Dedifferentiated amniotic fluid mesenchymal stem cell (primary cell): ENCODE measurements at regions not wholly inside any gene's neighbourhood (a gene's known extent, or its start where the extent isn't known, plus 50 kb on each side); places are given as distances from the start of the nearest gene placed in this dataset.
"Not testable (repeated sequence)": the region's sequence is repeated elsewhere in the genome, so short reads cannot be mapped to it uniquely, and the experiment has no call there.

ENCODE experiments used
- DNase-seq: peaks from one replicate; pipeline ENCODE4 v3.0.0-alpha.2; 2016; ENCODE audit errors: extremely low spot score

DNA sequence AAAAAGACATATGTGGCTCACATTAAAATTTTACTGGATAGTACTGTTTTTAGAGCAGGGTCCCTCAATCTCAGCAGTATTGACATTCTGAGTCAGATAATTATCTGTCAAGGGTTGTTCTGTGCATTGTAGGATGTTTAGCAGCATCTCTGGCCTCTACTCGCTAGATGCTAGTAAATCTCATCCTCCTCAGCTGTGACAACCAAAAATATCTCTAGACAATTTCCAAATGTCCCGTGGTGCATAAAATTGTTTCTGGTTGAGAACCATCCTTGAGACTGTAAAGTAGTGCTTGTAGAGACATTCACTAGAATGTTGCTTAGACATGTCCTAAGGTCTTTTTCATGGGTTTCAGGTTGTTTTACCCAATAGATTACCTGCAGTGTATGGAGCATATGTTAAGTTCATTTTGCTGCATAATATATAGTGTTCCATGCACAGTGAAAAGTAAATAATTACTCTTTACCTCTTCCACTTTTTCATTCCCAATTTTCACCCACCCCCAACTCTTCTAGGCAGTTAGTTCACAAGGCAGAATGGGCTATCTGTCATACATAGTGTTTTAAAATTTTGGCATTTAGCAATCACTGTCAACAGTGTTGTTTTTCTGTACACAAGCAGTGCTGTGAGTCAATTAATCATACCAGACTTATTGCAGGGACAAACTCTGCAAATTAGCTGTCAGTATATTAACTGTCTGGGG, 200.2 kb upstream of the SLC38A2 start:
- DNase-seq = no peak

DNA sequence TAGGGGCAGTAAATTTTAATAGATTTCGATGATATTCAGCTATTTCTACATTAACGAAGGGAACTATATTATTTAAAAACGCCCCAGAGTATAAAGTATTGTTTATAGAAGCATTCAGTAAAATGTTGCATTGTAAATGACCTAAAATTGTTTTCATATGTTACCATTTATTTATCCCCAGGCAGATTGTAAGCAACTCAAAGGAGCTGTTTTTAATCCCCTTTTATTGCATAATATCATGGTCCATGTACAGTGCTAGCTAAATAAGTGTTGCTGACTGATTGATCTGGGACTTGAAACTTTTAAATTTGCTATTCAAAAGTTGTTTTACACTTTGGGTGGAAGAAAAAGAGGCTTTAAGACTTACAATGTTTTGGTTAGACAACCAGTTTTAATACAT, 199.0 kb upstream of the SLC38A2 start:
- DNase-seq = no peak

DNA sequence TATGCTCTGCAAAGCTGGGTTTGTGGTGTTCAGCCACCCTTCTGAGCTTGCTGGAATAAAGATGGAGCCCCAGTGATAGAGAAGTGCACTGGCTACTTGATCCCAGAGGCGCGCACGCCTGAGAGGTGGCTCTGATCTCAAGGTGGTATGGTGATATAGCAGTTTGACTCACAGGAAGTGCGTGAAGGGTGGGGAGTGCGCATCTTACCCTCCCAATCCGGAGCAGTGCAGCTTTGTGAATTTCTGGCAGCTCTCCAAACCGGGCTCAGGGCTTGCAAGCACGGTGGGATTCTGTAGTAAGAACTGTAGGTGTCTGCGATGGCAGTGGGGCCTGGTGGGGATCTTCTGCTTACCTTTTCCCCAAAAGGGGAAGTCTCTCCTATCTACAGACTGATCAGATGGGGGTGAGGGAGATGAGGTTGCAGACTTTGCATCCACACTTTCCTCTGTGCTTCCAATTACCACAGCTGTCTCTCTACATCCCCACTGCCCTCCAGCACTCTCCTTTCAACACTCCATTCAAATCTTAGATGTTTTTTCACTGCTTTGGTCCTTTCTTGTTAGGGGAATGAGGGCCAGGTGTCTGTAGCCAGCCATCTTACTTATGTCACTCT, 197.4 kb upstream of the SLC38A2 start:
- DNase-seq = no peak

DNA sequence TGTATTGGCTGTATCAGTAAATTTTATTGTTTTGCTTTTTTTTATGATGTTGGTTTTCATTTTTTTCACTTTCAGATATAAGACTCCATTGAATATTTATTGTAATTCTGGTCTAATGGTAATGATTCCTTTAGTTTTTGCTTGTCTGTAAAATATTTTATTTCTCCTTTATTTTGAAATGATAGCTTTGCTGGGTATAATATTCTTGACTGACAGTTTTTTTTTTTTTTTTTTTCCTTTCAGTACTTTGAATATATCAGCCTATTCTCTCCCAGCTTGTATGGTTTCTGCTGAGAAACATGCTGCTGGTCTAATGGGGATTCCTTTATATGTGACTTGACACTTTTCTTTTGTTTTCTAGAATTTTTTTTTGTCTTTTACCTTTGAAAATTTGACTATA, 195.1 kb upstream of the SLC38A2 start:
- no peak for DNase-seq

DNA sequence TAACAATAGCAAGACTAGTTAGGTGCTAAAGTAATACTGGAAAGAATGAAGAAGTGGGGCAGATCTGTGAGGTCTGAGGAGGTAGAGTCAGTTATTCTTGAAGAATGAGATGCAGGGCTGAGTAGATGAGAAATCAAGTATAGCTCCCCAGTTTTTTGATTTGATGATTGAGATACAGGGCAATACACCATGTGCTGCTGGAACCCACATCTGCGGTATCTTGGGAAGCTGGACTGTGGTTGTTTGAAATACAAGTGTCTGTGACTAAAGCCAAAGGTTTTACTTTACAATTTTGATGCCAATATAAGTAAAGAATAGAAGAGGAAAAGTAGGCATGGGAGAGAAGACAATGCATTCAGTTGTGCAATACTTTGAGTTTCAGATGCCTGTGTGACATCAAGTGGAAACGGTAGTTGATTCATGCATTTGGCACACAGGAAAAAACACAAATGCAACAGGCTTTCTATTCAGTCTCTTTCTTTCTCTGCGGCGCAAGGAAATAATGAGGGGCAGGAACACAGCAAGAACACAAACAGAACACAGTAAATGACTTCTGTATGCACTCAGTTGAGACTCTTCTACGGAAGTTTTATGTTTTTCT, 190.2 kb upstream of the SLC38A2 start:
- DNase-seq = peak; percentile 85

DNA sequence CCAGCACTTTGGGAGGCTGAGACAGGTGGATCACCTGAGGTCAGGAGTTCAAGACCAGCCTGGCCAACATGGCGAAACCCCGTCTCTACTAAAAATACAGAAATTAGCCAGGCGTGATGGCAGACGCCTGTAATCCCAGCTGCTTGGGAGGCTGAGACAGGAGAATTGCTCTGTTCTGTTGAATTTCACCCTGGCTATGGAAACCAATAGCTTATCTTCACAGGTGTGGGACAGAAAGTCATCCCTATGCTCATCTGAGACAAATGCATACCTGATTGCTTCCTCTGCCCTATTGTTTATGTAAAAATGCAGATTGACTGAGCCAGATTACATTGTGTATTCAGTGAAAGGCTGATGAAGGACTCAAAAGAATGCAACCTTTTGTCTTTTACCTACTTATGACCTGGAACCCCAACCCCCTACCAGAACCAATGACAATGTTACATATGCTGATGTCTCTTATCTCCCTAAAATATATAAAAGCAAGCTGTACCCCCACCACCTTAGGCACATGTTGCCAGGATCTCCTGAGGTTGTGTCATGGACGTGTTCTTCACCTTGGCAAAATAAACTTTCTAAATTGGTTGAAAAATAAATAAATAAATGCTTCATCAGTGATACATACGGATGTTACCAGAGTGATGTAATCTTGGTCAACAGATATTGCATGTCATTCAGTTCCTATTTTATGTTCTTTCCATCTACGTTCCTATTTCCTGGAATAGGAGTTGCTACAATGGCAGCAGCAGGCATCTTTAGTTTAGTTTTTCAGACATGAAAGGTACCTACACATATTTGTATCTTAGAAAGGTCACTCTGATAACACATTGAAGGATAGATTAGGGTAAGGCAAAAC, 189.4 kb upstream of the SLC38A2 start:
- DNase-seq = not testable (repeated sequence)

DNA sequence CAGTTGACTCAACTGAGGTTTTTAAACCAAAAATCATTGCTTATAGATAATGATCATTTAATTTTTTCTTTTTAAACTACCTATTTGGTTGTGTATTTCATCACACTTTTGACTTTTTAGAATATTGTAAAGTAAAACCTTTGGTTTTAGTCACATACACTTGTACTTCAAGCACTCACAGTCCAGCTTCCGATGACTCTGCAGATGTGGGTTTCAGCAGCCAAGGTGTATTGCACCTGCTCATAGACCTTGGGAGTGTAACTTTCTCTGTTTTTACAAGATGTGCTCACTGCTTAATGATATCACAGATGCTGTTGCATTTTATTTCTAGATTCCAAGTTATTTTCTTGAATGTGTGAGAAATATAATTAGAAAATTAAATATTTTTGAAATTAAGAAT, 188.3 kb upstream of the SLC38A2 start:
- no peak for DNase-seq

DNA sequence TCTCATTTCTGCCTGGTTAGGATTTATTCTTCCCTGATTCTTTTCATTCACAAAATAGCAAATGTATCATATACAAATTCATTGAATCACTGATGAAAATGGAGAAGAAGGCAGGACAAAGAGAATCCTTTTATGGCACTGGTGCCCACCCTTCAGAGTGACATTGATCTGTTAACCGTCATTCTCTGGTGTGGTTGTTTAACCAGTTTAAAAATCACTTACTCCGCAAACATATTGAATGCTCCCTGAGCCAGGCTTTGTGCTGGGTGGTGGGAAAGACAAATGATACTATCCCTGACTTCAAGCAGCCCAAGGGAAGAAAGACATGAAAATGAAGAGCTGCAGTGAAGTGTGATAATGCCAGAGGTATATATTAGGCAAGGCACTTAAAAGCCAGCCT, 187.5 kb upstream of the SLC38A2 start:
- DNase-seq = no peak

DNA sequence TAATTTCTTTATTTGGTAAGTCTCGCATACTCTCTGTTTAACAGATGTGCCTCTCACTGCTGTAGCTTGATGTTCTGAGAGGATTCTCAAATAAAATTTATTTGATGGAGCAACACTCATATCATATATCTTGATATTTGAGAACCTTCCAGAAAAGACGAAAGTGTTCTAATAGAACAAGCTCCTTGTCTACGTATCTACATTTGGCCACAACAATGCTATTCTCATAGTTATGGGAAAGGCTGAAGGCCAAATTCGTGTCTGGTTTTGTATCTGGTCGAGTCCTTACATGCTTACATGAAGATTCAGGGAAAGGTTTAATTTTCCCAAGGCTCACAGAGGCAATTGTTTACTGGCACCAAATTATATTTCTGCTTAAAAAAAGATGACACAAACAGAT, 186.7 kb upstream of the SLC38A2 start:
- no peak for DNase-seq

DNA sequence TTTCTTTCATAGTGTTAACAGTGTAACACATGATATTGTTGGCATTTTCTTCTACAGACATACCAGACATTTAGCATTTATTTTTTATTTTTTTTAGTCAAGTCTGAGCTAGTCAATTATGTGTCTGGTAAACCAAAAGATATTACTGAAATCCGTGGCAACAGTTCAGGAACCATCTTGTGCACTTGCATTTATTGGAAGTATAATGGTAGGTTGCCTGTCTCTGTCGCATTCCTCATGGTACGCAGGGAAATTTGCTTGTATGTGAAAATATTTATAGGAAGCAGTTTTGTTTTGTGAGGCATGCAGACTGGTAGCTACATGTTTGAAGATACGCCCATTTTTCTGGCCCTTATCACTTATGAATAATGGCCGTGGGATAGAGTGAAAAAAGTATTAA, 186.1 kb upstream of the SLC38A2 start:
- no peak for DNase-seq

DNA sequence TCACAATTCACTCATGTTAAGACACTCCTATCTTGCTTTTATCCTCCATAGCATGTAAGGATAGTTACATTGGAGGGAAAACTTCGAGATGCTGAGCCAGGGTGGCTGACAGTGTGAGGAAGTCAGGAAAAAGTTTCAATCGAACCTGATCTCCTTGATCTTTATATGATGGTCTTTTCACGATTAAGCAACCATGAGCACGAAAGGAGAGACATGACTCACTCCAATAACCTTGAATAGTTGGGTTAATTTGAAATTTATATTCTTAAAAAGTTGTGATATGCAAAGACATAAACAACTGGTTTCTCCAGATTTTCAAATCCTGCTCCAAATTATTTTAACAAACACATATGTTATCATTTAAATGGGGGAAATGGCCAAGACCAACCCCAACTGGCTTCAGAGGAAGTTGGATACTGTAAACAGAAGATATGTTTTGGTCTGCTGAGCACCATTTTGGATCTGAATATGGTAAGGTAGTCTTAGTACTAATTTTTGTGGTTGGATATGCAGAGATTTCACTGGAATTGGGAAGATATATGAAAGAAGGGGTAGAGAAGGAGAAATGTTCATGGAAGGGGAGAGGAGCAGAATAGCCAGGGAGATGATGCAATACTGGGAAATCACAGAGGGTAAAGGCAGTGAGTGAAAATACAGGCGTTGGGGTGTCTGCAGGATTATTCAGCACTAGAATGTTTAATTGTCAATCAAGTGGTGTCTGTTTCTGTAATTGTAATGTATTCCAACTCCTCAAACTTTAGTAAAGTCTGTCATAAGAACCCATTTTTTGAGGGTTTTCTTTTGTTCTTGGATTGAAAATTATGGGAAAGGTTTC, 185.2 kb upstream of the SLC38A2 start:
- peak; percentile 75 for DNase-seq

DNA sequence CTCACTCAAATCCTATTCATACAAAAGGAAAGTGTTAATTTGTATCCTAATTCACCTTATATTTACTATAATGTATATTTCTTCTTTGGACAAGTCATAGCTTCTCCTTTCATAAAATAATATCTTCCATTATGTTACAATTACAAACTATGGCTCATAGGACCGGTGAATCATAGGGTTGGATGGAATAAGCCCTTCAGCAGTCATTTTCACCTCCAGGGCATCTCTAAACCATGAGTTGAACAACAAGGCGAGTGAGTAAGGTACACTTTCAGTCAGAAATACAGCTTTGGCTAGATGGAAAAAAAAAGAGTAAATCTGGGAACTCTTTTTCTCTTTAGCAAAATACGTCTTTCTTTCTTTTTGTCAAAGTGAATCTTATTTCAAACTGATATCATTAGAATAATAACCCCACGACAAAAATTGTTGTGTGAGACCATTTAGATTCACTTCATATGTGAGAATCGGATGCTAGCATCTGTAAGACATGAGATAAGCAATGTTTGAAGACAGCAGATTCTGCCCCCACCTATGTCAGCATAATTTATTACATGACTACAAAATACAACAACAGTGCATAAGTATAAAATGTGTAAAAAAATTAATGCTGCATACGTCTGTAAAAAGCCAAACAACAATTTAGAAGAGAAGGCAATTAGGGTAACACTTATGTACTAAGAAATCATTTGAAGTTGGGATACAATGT, 184.4 kb upstream of the SLC38A2 start:
- DNase-seq = peak; percentile 73

DNA sequence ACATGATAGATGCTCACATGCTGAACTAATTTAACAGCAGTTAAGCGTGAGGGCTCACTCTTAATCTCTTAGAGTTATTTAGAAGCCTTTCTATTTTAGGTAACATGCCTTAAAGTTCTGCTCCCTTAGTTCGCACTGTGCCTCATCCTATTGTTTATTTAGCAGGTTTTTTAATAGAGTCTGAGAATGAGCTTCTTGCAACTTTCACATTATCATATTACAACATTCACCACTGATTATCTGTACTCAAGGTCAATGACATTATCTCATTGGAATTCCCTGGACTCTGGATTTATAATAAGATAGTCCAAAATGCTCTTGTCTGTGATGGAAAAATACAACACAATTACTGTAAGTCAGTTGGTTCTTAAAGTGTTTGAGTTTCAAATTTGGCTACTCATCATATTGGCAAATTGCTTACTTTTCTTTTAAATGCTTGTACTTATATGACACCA, 183.6 kb upstream of the SLC38A2 start:
- peak; percentile 77 for DNase-seq

DNA sequence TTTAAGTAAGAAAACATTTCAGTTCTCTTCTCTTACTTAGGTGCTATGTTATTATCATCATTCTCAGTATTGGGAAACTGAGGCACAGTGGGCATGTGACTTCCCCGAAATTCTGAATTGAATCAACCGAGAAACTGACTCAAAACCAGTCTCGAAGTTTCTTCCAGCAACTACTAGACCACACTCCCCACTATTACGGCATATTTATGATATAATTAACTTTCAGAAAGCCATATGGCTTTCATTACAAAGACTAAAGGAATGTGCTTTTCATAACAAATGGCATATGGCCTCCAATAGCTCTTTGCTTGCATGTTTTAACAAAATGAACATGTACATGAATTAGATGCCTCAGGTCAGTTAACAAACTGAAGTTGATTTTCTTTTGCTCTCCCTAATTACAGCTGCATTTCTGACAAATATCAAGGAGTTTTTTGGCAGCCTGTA, 182.9 kb upstream of the SLC38A2 start:
- peak; percentile 83 for DNase-seq

DNA sequence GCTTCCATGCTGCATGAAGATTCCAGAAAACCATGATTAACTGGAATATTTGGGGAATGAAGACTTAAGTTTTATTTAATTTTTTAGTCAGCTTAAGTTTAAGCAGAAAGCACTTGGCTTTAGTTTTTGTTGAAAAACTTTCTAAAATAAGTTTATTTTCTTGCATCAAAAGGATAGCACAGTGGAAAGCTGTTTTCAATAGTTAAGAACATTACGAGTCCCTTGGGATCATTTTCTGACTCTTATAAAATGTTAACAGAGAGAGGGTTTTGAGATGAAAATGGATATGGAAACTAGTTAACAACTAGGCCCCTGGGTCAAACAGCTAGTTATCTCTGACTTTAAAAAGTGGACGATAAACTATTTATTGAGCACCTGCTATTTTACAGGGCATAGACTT, 181.9 kb upstream of the SLC38A2 start:
- no peak for DNase-seq

DNA sequence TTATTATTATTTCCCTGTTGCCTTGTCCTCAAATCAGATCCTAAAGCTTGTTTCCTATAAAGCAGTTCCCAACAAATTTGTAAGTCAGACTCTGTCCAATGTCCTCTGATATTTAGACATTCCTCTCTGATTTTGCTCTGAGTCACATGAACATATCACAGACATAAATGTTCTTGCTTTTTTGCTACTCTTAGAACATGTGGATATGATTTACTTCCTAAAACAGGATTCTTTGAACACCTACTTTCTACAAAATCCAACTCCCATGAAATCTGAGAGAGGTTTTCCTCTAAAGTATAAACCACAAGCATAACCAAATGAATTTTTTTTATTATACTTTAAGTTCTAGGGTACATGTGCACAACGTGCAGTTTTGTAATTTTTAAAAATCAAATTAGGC, 181.3 kb upstream of the SLC38A2 start:
- peak; percentile 86 for DNase-seq

DNA sequence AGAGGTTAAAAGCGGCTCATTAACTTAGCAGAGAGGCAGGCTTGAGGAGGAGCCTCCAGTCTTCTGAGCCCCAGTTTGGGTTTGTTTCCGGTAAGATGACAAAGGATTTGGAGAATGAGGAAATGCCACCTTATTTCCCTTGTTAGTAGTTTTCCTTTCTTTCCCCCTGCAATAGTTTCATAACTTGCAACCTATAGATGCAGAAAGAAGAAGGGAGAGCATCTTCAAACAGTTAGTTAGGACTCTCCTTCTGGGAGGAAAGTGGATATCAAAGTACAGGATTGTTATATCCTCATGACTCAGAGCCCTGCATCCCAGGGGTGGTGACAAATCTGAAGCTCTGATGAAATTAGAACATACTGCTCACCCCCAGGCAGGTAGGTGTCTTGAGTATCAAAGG, 180.7 kb upstream of the SLC38A2 start:
- peak; percentile 52 for DNase-seq

DNA sequence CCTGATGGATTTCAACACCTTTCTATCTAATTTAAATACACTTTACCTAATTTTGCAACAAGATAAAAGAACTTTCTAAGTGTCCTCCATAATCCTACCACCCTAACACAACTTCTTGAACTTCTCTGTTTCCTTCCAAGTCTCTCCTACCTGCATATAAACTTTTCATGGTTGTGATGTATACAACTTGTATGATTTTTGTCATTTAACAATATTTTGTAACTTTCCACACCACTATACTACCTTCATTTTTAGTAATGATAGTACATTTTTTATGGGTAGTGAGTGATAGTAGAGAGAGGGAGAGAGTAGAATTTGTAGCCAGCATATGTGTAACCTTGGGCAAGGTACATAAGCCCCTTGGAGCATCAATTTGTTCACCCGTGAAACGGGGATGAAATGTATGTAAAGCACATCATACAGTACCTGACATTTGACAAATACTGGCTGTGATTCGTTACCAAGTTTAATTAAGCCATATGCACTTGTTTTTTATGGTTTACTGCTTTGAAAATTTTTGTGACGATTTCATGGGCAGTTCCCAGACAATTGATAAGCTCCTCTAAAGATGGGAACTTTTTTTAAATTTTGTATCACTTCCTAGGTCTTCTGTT, 177.8 kb upstream of the SLC38A2 start:
- DNase-seq = no peak

DNA sequence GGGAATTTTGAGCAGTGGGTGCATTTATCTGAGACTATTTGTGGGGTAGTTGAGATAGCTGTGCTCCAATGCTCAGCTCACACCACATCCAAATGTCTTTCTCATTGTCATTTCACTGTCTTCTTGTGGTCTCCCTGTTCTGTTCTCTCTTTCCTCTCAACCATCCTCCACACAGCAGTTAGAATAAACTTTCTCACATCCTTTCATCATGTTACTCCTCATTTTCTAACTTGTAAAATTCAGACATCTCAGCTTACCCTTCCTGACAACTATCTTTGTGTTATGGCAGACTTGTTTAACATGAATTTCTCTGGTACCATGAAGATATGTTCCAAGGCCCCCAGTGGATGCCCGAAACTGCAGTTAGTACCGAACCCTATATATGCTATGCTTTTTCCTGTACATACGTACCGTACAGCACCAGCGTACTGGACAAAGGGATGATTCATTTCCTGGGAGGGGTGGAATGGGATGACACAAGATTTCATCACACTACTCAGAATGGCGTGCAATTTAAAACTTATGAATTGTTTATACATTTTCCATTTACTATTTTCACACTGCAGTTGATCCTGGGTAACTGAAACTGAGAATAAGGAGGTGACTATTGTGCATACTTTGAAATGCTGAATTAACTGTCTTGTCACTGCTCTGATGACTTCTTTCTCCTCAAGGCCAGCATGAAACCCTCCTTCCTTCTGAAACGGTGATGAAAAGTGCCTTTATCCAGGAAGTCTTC, 177.1 kb upstream of the SLC38A2 start:
- DNase-seq = peak; percentile 94
